NCI-H2081 treated with DMSO at 0.1 percent for 48 hours (cell line): ENCODE measurements at regions not wholly inside any gene's neighbourhood (a gene's known extent, or its start where the extent isn't known, plus 50 kb on each side); places are given as distances from the start of the nearest gene placed in this dataset.

Source experiments
- DNase-seq: peaks from one replicate; lab custom pipeline; 2025; lab: John Stamatoyannopoulos, UW

GRCh38 chr3:106616556-106616955 is 747.7 kb upstream of the CBLB start:
- DNase-seq, result no peak

- no peak for DNase-seq
Measured at GRCh38 chr3:106617276-106617675, 748.5 kb upstream of the CBLB start.

- no peak for DNase-seq
Measured at GRCh38 chr3:106620646-106621045, 751.8 kb upstream of the CBLB start.

- no peak for DNase-seq
Measured at GRCh38 chr3:106624154-106624553, 753.1 kb upstream of the CCDC54 start.

- DNase-seq, result no peak
Measured at GRCh38 chr3:106628407-106628806, 748.8 kb upstream of the CCDC54 start.

GRCh38 chr3:106629215-106629832 is 747.9 kb upstream of the CCDC54 start:
- no peak for DNase-seq

- DNase-seq, result no peak
Measured at GRCh38 chr3:106631373-106632108, 745.7 kb upstream of the CCDC54 start.

- no peak for DNase-seq
Measured at GRCh38 chr3:106635271-106635670, 742.0 kb upstream of the CCDC54 start.

GRCh38 chr3:106635826-106636225 is 741.4 kb upstream of the CCDC54 start:
- DNase-seq, result no peak

GRCh38 chr3:106640353-106640752 is 736.9 kb upstream of the CCDC54 start:
- DNase-seq, result no peak

GRCh38 chr3:106642161-106642560 is 735.1 kb upstream of the CCDC54 start:
- DNase-seq, result no peak

GRCh38 chr3:106643684-106644161 is 733.5 kb upstream of the CCDC54 start:
- DNase-seq, result no peak

- DNase-seq, result no peak
Measured at GRCh38 chr3:106673926-106674569, 703.2 kb upstream of the CCDC54 start.

- DNase-seq, result no peak
Measured at GRCh38 chr3:106675451-106675850, 701.8 kb upstream of the CCDC54 start.

GRCh38 chr3:106678657-106679390 is 698.4 kb upstream of the CCDC54 start:
- no peak for DNase-seq

- DNase-seq, result no peak
Measured at GRCh38 chr3:106683953-106684620, 693.2 kb upstream of the CCDC54 start.

- no peak for DNase-seq
Measured at GRCh38 chr3:106685745-106686144, 691.5 kb upstream of the CCDC54 start.

GRCh38 chr3:106687905-106688304 is 689.3 kb upstream of the CCDC54 start:
- no peak for DNase-seq

- DNase-seq, result no peak
Measured at GRCh38 chr3:106688464-106688863, 688.8 kb upstream of the CCDC54 start.

- no peak for DNase-seq
Measured at GRCh38 chr3:106691476-106691875, 685.8 kb upstream of the CCDC54 start.

- DNase-seq, result no peak
Measured at GRCh38 chr3:106692624-106693023, 684.6 kb upstream of the CCDC54 start.

GRCh38 chr3:106699122-106699521 is 678.1 kb upstream of the CCDC54 start:
- DNase-seq, result peak; percentile 78
